Mesenchymal stem cell (in vitro differentiated cells and primary cell): ENCODE measurements at regions not wholly inside any gene's neighbourhood (a gene's known extent, or its start where the extent isn't known, plus 50 kb on each side); places are given as distances from the start of the nearest gene placed in this dataset.

Source experiments
- DNase-seq: peaks from one replicate; pipeline ENCODE4 v3.0.0-alpha.2; 2013
- H2AFZ ChIP-seq: one replicate; pipeline ENCODE4 v1.6.1; 2013; ENCODE audit warnings: low read depth, mild to moderate bottlenecking, control low read depth, inconsistent platforms, low read length, moderate library complexity
- H2AK5ac ChIP-seq: 2 replicates; pipeline ENCODE4 v1.6.1; 2013; ENCODE audit warnings: low read length, moderate library complexity, mild to moderate bottlenecking, inconsistent platforms; ENCODE audit not compliant: severe bottlenecking
- H2BK120ac ChIP-seq: one replicate; pipeline ENCODE4 v1.6.1; 2013; ENCODE audit warnings: low read depth, mild to moderate bottlenecking, inconsistent platforms, low read length, moderate library complexity
- H2BK12ac ChIP-seq, 2 experiments: one replicate each; pipeline ENCODE4 v1.6.1; 2013; ENCODE audit warnings: inconsistent platforms in 2 of 2, low read length in 2 of 2, mild to moderate bottlenecking in 2 of 2, moderate library complexity in 2 of 2, control low read depth in 1 of 2
- H2BK15ac ChIP-seq: one replicate; pipeline ENCODE4 v1.6.1; 2013; ENCODE audit warnings: mild to moderate bottlenecking, low read depth, inconsistent platforms; ENCODE audit not compliant: poor library complexity, severe bottlenecking
- H2BK5ac ChIP-seq: 2 replicates; pipeline ENCODE4 v1.6.1; 2013; ENCODE audit warnings: low read depth, mild to moderate bottlenecking, low read length, control low read depth, inconsistent platforms; ENCODE audit not compliant: poor library complexity, severe bottlenecking
- H3K14ac ChIP-seq, 2 experiments: one replicate each; pipeline ENCODE4 v1.6.1; 2013; ENCODE audit warnings: inconsistent platforms in 2 of 2, low read length in 2 of 2, control low read depth in 1 of 2, mild to moderate bottlenecking in 1 of 2, moderate library complexity in 1 of 2
- H3K18ac ChIP-seq, 2 experiments: one replicate each; pipeline ENCODE4 v1.6.1; 2013; ENCODE audit warnings: inconsistent platforms in 2 of 2, low read length in 2 of 2, control low read depth in 1 of 2, low read depth in 1 of 2, mild to moderate bottlenecking in 1 of 2
- H3K23ac ChIP-seq, 2 experiments: one replicate each; pipeline ENCODE4 v1.6.1; 2013; ENCODE audit warnings: inconsistent platforms in 2 of 2, low read length in 2 of 2, mild to moderate bottlenecking in 2 of 2, moderate library complexity in 2 of 2, control low read depth in 1 of 2
- H3K27ac ChIP-seq: 2 replicates; pipeline ENCODE4 v1.5.1; 2013; ENCODE audit warnings: mild to moderate bottlenecking, moderate library complexity, low read length, control low read depth, inconsistent platforms; ENCODE audit not compliant: poor library complexity, severe bottlenecking
- H3K27me3 ChIP-seq, 2 experiments: 2 replicates each; pipeline versions ENCODE4 v1.6.1 to v1.7.0; 2013; ENCODE audit warnings: low read length in 2 of 2, mild to moderate bottlenecking in 2 of 2, moderate library complexity in 2 of 2, control low read depth in 1 of 2, inconsistent platforms in 1 of 2; ENCODE audit not compliant: control insufficient read depth in 1 of 2, insufficient read depth in 1 of 2
- H3K36me3 ChIP-seq, 2 experiments: 2 replicates each; pipeline versions ENCODE4 v1.6.1 to v1.7.0; 2013; ENCODE audit warnings: low read length in 2 of 2, control low read depth in 1 of 2, inconsistent platforms in 1 of 2, low read depth in 1 of 2, mild to moderate bottlenecking in 1 of 2; ENCODE audit not compliant: insufficient read depth in 2 of 2, control insufficient read depth in 1 of 2
- H3K4ac ChIP-seq, 2 experiments: one replicate each; pipeline ENCODE4 v1.6.1; 2013; ENCODE audit warnings: inconsistent platforms in 2 of 2, low read length in 2 of 2, mild to moderate bottlenecking in 2 of 2, moderate library complexity in 2 of 2, control low read depth in 1 of 2, low read depth in 1 of 2
- H3K4me1 ChIP-seq: 2 replicates; pipeline ENCODE4 v1.6.1; 2013; ENCODE audit warnings: low read depth, low read length, control low read depth; ENCODE audit not compliant: control insufficient read depth, insufficient read depth
- H3K4me2 ChIP-seq: 2 replicates; pipeline ENCODE4 v1.6.1; 2013; ENCODE audit warnings: low read length, mild to moderate bottlenecking, inconsistent platforms; ENCODE audit not compliant: poor library complexity, severe bottlenecking
- H3K4me3 ChIP-seq, 2 experiments: 2 replicates each; pipeline versions ENCODE4 v1.5.1 to v1.7.0; 2013; ENCODE audit warnings: low read length in 2 of 2, mild to moderate bottlenecking in 2 of 2, control low read depth in 1 of 2, low read depth in 1 of 2; ENCODE audit not compliant: insufficient read depth in 1 of 2
- H3K79me1 ChIP-seq: replicated peaks from 2 replicates; pipeline ENCODE4 v1.6.1; 2013; ENCODE audit warnings: mild to moderate bottlenecking, control low read depth, low read length, inconsistent platforms; ENCODE audit not compliant: poor library complexity, severe bottlenecking
- H3K9ac ChIP-seq: 2 replicates; pipeline ENCODE4 v1.7.0; 2013; ENCODE audit warnings: mild to moderate bottlenecking, low read length, moderate library complexity
- H3K9me3 ChIP-seq: 2 replicates; pipeline ENCODE4 v1.7.0; 2013; ENCODE audit warnings: mild to moderate bottlenecking, low read length; ENCODE audit not compliant: control insufficient read depth
- H4K8ac ChIP-seq: one replicate; pipeline ENCODE4 v1.6.1; 2013; ENCODE audit warnings: inconsistent platforms, mild to moderate bottlenecking, low read length, moderate library complexity
- H4K91ac ChIP-seq: one replicate; pipeline ENCODE4 v1.6.1; 2013; ENCODE audit warnings: mild to moderate bottlenecking, low read length, inconsistent platforms
- WGBS: methylation state at CpG from one replicate; pipeline ENCODE4 v1.1.7; 2013; ENCODE audit warnings: mixed read lengths; 5-methylcytosine and 5-hydroxymethylcytosine counted together

- 81% methylated on average over 5 of the region's 5 CpGs for WGBS
- Histone ChIP-seq H3K36me3 (no peaks in the 10 kb centered on the region), H2BK12ac (no peak overlapping the region), H3K9me3 (no peaks in the 10 kb centered on the region), H2BK15ac (no peak overlapping the region), H3K4me3 (no peak overlapping the region), H3K4ac (no peak overlapping the region), H3K9ac (no peak overlapping the region), H3K4me2 (no peak overlapping the region), H2BK120ac (no peak overlapping the region), H3K27ac (no peak overlapping the region), H3K23ac (no peak overlapping the region), H2AFZ (no peak overlapping the region), H4K91ac (no peak overlapping the region), H3K4me1 (no peaks in the 10 kb centered on the region), H4K8ac (no peak overlapping the region), H3K27me3 (no peaks in the 10 kb centered on the region), H3K14ac (no peak overlapping the region), H3K79me1 (no peaks in the 10 kb centered on the region), H2AK5ac (no peak overlapping the region), H3K18ac (no peak overlapping the region), H2BK5ac (no peak overlapping the region)
- no peak for DNase-seq
These were observed 208.8 kb upstream of the CRIM1 start for GRCh38 chr2:36146765-36147164.

DNA sequence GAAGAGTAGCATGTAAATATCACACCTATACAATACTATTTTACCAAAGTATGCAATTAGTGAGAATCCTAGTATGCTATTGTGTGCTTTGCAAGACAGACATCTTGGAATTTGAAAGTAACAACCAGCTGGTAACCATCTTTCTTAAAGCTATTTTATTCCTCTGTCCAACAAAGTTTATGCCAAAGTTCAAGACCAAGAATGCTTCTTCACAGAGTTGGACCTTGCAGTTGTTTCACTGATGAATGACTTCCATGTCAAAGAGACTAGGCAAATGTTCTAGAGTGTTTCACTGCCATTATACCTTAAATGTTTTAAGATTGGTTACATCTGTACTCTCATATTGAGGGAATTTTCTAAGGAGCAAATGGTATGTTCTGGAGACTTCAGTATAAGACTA lies 215.2 kb upstream of the CRIM1 start:
- H3K4me2 ChIP-seq, result no peak overlapping the region
- no peak overlapping the region for H2BK5ac ChIP-seq
- no peak overlapping the region for H3K23ac ChIP-seq
- no peaks in the 10 kb centered on the region for H3K27me3 ChIP-seq
- no peaks in the 10 kb centered on the region for H3K4me1 ChIP-seq
- H3K18ac ChIP-seq, result no peak overlapping the region
- H3K14ac ChIP-seq, result no peak overlapping the region
- no peak overlapping the region for H4K91ac ChIP-seq
- no peak overlapping the region for H3K27ac ChIP-seq
- DNase-seq, result no peak
- no peak overlapping the region for H3K9ac ChIP-seq
- no peaks in the 10 kb centered on the region for H3K9me3 ChIP-seq
- H3K4ac ChIP-seq, result no peak overlapping the region
- no peak overlapping the region for H2AFZ ChIP-seq
- no peak overlapping the region for H2BK120ac ChIP-seq
- no peak overlapping the region for H2AK5ac ChIP-seq
- H3K4me3 ChIP-seq, result no peak overlapping the region
- H2BK15ac ChIP-seq, result no peak overlapping the region
- H4K8ac ChIP-seq, result no peak overlapping the region
- H3K36me3 ChIP-seq, result no peaks in the 10 kb centered on the region
- no peaks in the 10 kb centered on the region for H3K79me1 ChIP-seq
- H2BK12ac ChIP-seq, result no peak overlapping the region

- H2BK12ac ChIP-seq, result no peak overlapping the region
- WGBS, result 67% methylated on average over 2 of the region's 3 CpGs
- H3K79me1 ChIP-seq, result no peaks in the 10 kb centered on the region
- no peak overlapping the region for H3K23ac ChIP-seq
- no peak overlapping the region for H2AFZ ChIP-seq
- no peak overlapping the region for H4K8ac ChIP-seq
- H3K14ac ChIP-seq, result no peak overlapping the region
- no peak overlapping the region for H3K4ac ChIP-seq
- H3K36me3 ChIP-seq, result no peaks in the 10 kb centered on the region
- H3K9me3 ChIP-seq, result no peaks in the 10 kb centered on the region
- no peaks in the 10 kb centered on the region for H3K27me3 ChIP-seq
- H3K9ac ChIP-seq, result no peak overlapping the region
- H2BK5ac ChIP-seq, result no peak overlapping the region
- H4K91ac ChIP-seq, result no peak overlapping the region
- H3K4me1 ChIP-seq, result no peaks in the 10 kb centered on the region
- H2BK15ac ChIP-seq, result no peak overlapping the region
- no peak overlapping the region for H3K4me3 ChIP-seq
- no peak for DNase-seq
- no peak overlapping the region for H3K18ac ChIP-seq
- H2AK5ac ChIP-seq, result no peak overlapping the region
- no peak overlapping the region for H3K27ac ChIP-seq
- H2BK120ac ChIP-seq, result no peak overlapping the region
- H3K4me2 ChIP-seq, result no peak overlapping the region
These were observed 218.0 kb upstream of the CRIM1 start for GRCh38 chr2:36137612-36138011.

DNA sequence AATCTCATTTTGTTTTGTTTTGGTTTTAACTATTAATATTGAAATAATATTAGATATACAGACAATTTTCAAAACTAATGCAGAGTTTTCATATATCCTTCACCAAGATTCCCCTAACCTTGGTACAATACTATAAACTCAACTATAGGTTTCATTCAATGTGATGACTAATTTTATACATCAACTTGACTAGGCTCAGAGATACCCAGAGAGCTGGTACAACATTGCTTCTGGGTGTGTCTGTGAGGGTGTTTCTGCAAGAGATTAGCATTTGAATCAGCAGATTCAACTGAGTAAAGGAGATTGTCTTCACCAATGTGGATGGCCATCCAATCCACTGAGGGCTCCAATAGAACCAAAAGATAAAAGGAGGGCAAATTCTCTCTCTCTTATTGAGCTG lies 221.3 kb upstream of the CRIM1 start:
- Histone ChIP-seq H4K8ac (no peak overlapping the region), H3K4me3 (no peak overlapping the region), H2AFZ (no peak overlapping the region), H3K9me3 (peaks cover 2% of the 10 kb centered on the region), H2BK12ac (no peak overlapping the region), H3K79me1 (no peaks in the 10 kb centered on the region), H2BK15ac (no peak overlapping the region), H3K23ac (no peak overlapping the region), H3K4ac (no peak overlapping the region), H3K36me3 (no peaks in the 10 kb centered on the region), H3K14ac (no peak overlapping the region), H3K18ac (no peak overlapping the region), H2BK5ac (no peak overlapping the region), H2AK5ac (no peak overlapping the region), H3K9ac (no peak overlapping the region), H3K4me2 (no peak overlapping the region), H4K91ac (no peak overlapping the region), H3K27ac (no peak overlapping the region), H2BK120ac (no peak overlapping the region), H3K4me1 (no peaks in the 10 kb centered on the region), H3K27me3 (no peaks in the 10 kb centered on the region)
- DNase-seq, result no peak
